ENCODE measurements at regions not wholly inside any gene's neighbourhood (a gene's known extent, or its start where the extent isn't known, plus 50 kb on each side); places are given as distances from the start of the nearest gene placed in this dataset.
"Not testable (repeated sequence)": the region's sequence is repeated elsewhere in the genome, so short reads cannot be mapped to it uniquely, and the experiment has no call there.

DNA sequence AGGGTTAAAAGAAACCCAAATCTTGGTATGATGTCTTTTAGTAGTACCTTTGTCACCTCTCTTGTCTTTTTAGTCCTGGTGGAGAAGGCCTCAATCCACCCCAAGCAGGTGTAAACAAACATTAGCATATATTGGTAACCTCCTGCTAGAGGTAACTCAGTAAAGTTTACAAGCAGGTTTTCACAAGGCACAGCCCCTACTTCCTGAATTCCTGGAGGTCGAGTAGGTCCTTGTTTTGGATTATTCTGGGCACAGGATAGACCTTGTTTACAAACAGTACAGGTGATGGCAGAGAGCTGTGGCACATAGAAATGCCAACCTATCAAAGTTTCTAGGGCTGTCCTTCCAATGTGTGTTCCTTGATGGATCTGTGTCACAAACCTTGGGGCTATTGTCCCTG is 99.1 kb downstream of the ALG10 start:
- no peaks in the 10 kb centered on the region for H3K36me3 ChIP-seq (ENCODE audit: control insufficient read depth, insufficient read depth, low read length)
- DNase-seq (ENCODE audit: low read depth in 4 of 6, low spot score in 6 of 6) = no peak
- no peak overlapping the region for H3K27ac ChIP-seq (ENCODE audit: low read depth, low read length)
- no peak overlapping the region for H3K4me3 ChIP-seq (ENCODE audit: low read depth, low read length)
- H3K27me3 ChIP-seq (ENCODE audit: control insufficient read depth, insufficient read depth, low read length) = no peaks in the 10 kb centered on the region
- WGBS (ENCODE audit: insufficient coverage) = no CpG with 5 or more reads among the region's 1 CpG
- no peaks in the 10 kb centered on the region for H3K4me1 ChIP-seq (ENCODE audit: control insufficient read depth, insufficient read depth, low read length)
- H3K9me3 ChIP-seq (ENCODE audit: control insufficient read depth, insufficient read depth, low read length) = peaks cover 3% of the 10 kb centered on the region

DNA sequence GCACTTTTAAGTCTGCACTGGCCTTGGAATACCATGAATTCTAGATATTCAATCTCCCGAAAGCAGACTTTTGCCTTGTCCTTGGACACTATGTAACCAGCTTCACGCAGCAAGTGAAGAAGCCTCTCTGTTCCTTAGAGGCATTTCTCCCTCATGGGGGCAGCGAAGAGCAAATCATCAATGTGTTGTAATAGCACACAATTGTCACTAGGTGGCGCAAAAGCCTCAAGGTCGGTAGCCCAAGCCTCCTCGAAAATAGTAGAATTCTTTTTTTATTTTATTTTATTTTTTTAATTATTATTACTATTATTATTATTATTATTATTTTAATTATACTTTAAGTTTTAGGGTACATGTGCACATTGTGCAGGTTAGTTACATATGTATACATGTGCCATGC is 100.8 kb downstream of the ALG10 start:
- not testable (repeated sequence) for H3K27me3 ChIP-seq (ENCODE audit: control insufficient read depth, insufficient read depth, low read length); DNase-seq (ENCODE audit: low read depth in 4 of 6, low spot score in 6 of 6); H3K9me3 ChIP-seq (ENCODE audit: control insufficient read depth, insufficient read depth, low read length); H3K4me1 ChIP-seq (ENCODE audit: control insufficient read depth, insufficient read depth, low read length); H3K27ac ChIP-seq (ENCODE audit: low read depth, low read length); H3K4me3 ChIP-seq (ENCODE audit: low read depth, low read length); H3K36me3 ChIP-seq (ENCODE audit: control insufficient read depth, insufficient read depth, low read length)
- 43% methylated on average over 2 of the region's 6 CpGs for WGBS (ENCODE audit: insufficient coverage)

DNA sequence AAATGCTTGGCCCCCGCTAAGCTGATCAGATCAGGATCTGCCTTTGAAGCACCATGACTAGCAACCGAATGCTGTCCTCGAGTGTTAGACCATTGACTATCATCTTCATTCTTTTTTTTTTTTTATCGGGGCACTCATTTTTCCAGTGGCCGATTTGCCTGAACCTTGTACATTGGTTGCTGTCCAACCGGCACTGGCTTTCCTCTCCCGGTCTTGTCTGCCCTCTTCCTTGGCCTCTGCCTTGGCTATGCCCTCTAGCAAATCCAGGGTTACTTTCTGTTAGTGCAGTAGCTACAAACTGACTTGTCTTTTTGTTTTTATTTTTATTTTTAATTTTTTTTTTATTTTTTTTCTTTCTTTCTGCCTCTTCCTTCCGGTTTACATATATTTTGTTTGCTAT is 102.3 kb downstream of the ALG10 start:
- WGBS (ENCODE audit: insufficient coverage) = 77% methylated on average over 7 of the region's 8 CpGs
- H3K36me3 ChIP-seq (ENCODE audit: control insufficient read depth, insufficient read depth, low read length) = no peaks in the 10 kb centered on the region

DNA sequence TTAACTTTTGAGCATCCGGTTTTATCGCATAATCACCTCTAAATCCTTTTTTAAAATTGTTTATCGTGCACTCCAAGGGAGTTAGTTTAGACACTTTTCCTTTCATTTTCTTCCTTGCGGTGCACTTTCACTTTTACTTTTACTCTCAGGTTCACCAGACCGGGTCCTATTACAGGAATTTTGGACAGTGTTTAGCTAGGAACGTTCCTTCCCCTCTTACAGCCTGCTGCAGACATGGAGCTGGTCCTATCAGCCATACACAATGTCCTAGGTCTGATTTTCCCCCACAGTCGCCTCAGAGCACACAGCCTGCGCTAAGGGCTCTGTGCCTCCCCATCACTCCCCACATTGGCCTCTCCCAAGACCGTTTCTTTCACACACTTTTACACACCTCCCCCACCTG is 103.9 kb downstream of the ALG10 start:
- Histone ChIP-seq H3K4me3 (ENCODE audit: low read depth, low read length) (no peak overlapping the region), H3K4me1 (ENCODE audit: control insufficient read depth, insufficient read depth, low read length) (no peaks in the 10 kb centered on the region), H3K27me3 (ENCODE audit: control insufficient read depth, insufficient read depth, low read length) (no peaks in the 10 kb centered on the region), H3K36me3 (ENCODE audit: control insufficient read depth, insufficient read depth, low read length) (no peaks in the 10 kb centered on the region), H3K27ac (ENCODE audit: low read depth, low read length) (no peak overlapping the region), H3K9me3 (ENCODE audit: control insufficient read depth, insufficient read depth, low read length) (peaks cover 6% of the 10 kb centered on the region)
- no peak for DNase-seq (ENCODE audit: low read depth in 4 of 6, low spot score in 6 of 6)
- WGBS (ENCODE audit: insufficient coverage) = 79% methylated on average over 8 of the region's 9 CpGs

More for the DNA sequence above, 102.3 kb downstream of the ALG10 start:
- no peak overlapping the region for H3K4me3 ChIP-seq (ENCODE audit: low read depth, low read length)
- no peak for DNase-seq (ENCODE audit: low read depth in 4 of 6, low spot score in 6 of 6)
- no peak overlapping the region for H3K27ac ChIP-seq (ENCODE audit: low read depth, low read length)
- peaks cover 6% of the 10 kb centered on the region for H3K9me3 ChIP-seq (ENCODE audit: control insufficient read depth, insufficient read depth, low read length)
- H3K27me3 ChIP-seq (ENCODE audit: control insufficient read depth, insufficient read depth, low read length) = no peaks in the 10 kb centered on the region
- no peaks in the 10 kb centered on the region for H3K4me1 ChIP-seq (ENCODE audit: control insufficient read depth, insufficient read depth, low read length)

DNA sequence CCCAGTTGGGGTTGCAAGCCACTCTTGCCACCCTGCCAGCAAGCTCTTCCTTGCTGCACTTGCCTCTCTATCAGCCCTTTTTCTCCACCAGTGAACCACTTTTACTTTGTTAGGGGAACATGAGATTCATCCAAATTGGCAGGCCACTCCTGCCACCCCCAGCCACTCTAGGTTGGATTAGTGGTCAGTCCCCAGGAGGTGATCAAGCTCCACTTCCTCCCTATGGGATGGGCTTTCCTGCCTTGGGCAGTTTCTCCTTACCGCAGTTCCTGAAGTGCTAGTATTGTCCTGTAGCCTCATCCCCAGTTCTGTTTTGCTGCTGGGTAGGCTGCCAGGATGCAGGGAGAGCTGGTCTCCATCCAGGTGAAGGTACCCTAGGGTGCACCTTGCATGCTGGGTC is 104.5 kb downstream of the ALG10 start:
- WGBS (ENCODE audit: insufficient coverage) = 89% methylated on average over 1 of the region's 1 CpG
- no peaks in the 10 kb centered on the region for H3K4me1 ChIP-seq (ENCODE audit: control insufficient read depth, insufficient read depth, low read length)
- no peaks in the 10 kb centered on the region for H3K36me3 ChIP-seq (ENCODE audit: control insufficient read depth, insufficient read depth, low read length)
- H3K9me3 ChIP-seq (ENCODE audit: control insufficient read depth, insufficient read depth, low read length) = peaks cover 6% of the 10 kb centered on the region
- H3K27me3 ChIP-seq (ENCODE audit: control insufficient read depth, insufficient read depth, low read length) = no peaks in the 10 kb centered on the region
- H3K4me3 ChIP-seq (ENCODE audit: low read depth, low read length) = no peak overlapping the region
- DNase-seq (ENCODE audit: low read depth in 4 of 6, low spot score in 6 of 6) = no peak
- no peak overlapping the region for H3K27ac ChIP-seq (ENCODE audit: low read depth, low read length)

DNA sequence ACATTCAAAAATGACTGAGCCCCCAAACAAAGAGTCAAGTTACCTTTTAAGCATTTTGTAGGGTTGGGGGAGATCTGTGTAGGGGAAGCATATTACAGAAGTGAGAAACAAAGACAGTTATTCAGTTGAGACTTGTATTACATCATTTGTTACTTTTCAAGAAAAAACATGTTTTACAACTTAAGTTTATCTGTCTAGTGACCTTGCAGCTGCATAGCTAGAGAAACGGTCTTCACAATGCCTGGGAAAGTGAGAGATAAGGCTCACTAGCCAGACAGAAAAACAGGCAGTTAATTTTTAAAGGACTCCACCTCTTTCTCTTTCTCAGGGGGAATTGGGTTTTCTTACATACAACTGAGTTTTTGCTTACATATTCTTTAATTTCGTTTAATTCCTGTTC is 105.1 kb downstream of the ALG10 start:
- WGBS (ENCODE audit: insufficient coverage) = no CpG with 5 or more reads among the region's 2 CpGs
- H3K36me3 ChIP-seq (ENCODE audit: control insufficient read depth, insufficient read depth, low read length); DNase-seq (ENCODE audit: low read depth in 4 of 6, low spot score in 6 of 6); H3K9me3 ChIP-seq (ENCODE audit: control insufficient read depth, insufficient read depth, low read length); H3K27ac ChIP-seq (ENCODE audit: low read depth, low read length); H3K4me3 ChIP-seq (ENCODE audit: low read depth, low read length); H3K4me1 ChIP-seq (ENCODE audit: control insufficient read depth, insufficient read depth, low read length); H3K27me3 ChIP-seq (ENCODE audit: control insufficient read depth, insufficient read depth, low read length): not testable (repeated sequence)

DNA sequence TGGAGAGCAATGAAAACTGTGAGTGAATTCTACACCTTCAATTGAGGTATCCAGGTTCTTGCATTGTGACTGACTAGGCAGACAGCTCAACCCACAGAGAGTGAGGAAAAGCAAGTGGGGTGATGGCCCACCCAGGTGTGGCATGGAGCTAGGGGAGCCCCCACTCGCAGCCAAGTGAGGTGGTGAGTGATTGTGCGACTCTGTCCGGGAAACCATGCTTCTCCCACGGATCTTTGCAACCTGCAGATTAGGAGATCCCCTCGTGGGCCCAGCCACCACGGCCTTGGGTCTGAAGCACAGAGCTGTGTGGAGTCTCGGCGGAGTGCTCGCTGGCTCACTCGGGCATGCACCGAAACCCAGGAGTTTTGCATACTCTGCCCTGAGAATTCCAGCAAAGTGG is 120.1 kb downstream of the ALG10 start:
- DNase-seq (ENCODE audit: low read depth in 4 of 6, low spot score in 6 of 6) = no peak

DNA sequence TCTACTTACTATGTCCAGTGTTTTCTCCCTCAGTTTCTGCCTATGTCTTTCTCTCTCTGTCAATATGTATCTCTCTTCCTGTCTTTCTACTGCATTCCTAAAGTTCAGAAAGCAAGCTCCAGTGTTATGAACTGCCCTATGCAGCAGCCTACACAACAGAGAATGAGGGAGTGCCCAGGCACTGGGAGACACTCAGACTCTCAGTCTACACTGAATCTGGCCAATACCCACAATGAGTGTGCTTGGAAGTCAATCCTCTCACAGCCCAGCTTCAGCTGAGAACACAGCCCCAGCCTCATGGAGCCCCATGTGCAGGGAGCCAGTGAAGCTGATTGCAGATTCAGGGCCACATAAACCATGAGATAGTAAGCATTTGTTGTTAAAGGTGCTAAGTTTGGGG is 128.7 kb downstream of the ALG10 start:
- no peaks in the 10 kb centered on the region for H3K36me3 ChIP-seq (ENCODE audit: control insufficient read depth, insufficient read depth, low read length)
- no peak overlapping the region for H3K27ac ChIP-seq (ENCODE audit: low read depth, low read length)
- peaks cover 1% of the 10 kb centered on the region for H3K9me3 ChIP-seq (ENCODE audit: control insufficient read depth, insufficient read depth, low read length)
- no peak for DNase-seq (ENCODE audit: low read depth in 4 of 6, low spot score in 6 of 6)
- no peak overlapping the region for H3K4me3 ChIP-seq (ENCODE audit: low read depth, low read length)
- no peaks in the 10 kb centered on the region for H3K4me1 ChIP-seq (ENCODE audit: control insufficient read depth, insufficient read depth, low read length)
- no peaks in the 10 kb centered on the region for H3K27me3 ChIP-seq (ENCODE audit: control insufficient read depth, insufficient read depth, low read length)

More for the DNA sequence above, 120.1 kb downstream of the ALG10 start:
- Histone ChIP-seq H3K9me3 (ENCODE audit: control insufficient read depth, insufficient read depth, low read length) (peaks cover 2% of the 10 kb centered on the region), H3K27ac (ENCODE audit: low read depth, low read length) (no peak overlapping the region), H3K27me3 (ENCODE audit: control insufficient read depth, insufficient read depth, low read length) (no peaks in the 10 kb centered on the region), H3K4me3 (ENCODE audit: low read depth, low read length) (no peak overlapping the region), H3K4me1 (ENCODE audit: control insufficient read depth, insufficient read depth, low read length) (no peaks in the 10 kb centered on the region), H3K36me3 (ENCODE audit: control insufficient read depth, insufficient read depth, low read length) (no peaks in the 10 kb centered on the region)
- WGBS (ENCODE audit: insufficient coverage) = 76% methylated on average over 11 of the region's 11 CpGs

DNA sequence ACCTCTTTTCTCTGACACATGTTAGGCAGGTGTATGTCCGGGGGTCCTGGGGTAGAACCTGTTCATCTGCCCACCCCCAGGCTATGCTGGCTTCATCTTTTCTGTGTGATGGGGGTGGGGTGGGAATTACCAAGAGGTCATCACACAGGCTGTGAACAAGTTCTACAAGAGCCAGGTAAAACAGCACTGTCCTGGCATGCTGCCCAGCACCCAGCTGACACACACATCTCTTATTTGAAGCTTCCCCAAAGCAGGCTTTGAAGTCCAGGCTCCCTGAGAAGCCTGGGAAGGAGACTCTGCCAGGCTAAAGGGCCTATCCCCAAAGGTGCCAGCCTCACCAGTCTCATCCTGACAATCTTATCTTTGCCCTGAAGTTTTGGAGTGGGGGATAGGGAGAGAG is 141.1 kb downstream of the ALG10 start:
- Histone ChIP-seq H3K4me3 (ENCODE audit: low read depth, low read length) (no peak overlapping the region), H3K27me3 (ENCODE audit: control insufficient read depth, insufficient read depth, low read length) (no peaks in the 10 kb centered on the region), H3K27ac (ENCODE audit: low read depth, low read length) (no peak overlapping the region), H3K9me3 (ENCODE audit: control insufficient read depth, insufficient read depth, low read length) (peaks cover 10% of the 10 kb centered on the region), H3K4me1 (ENCODE audit: control insufficient read depth, insufficient read depth, low read length) (no peaks in the 10 kb centered on the region), H3K36me3 (ENCODE audit: control insufficient read depth, insufficient read depth, low read length) (no peaks in the 10 kb centered on the region)
- DNase-seq (ENCODE audit: low read depth in 4 of 6, low spot score in 6 of 6) = no peak
- WGBS (ENCODE audit: insufficient coverage) = no CpG with 5 or more reads among the region's 1 CpG

DNA sequence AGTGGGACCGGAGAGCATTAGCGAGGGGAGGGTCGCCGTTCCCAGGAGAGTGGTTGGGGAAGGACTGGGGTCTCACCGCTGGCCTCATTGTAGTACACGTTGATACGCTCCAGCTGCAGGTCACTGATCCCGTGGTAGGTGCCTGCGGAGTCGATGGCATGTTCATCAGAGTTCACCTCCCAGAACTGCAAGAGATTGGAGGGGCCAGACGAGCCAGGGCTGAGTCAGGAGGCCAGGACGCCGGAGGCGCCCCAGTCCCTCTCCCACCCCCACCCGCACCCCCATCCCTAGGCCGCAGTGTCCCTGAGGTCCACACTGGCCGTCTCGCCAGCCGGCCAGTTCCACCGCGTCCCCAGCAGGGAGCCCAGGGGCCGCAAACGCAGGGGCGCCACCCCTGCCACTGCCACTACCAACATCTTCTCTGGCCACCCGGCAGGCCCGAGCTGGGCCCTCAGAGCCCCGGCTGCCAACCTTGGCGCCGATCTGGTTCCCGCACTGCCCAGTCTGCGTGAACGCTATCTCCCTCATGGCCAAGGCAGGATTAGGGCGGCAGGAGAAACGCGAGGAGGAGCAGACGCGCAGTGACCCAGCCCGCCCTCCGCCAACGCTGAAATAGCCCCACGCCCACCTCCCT is 144.2 kb downstream of the ALG10 start:
- Histone ChIP-seq H3K4me1 (ENCODE audit: control insufficient read depth, insufficient read depth, low read length) (no peaks in the 10 kb centered on the region), H3K27ac (ENCODE audit: low read depth, low read length) (no peak overlapping the region), H3K9me3 (ENCODE audit: control insufficient read depth, insufficient read depth, low read length) (peaks cover 12% of the 10 kb centered on the region), H3K36me3 (ENCODE audit: control insufficient read depth, insufficient read depth, low read length) (no peaks in the 10 kb centered on the region), H3K27me3 (ENCODE audit: control insufficient read depth, insufficient read depth, low read length) (no peaks in the 10 kb centered on the region), H3K4me3 (ENCODE audit: low read depth, low read length) (no peak overlapping the region)
- 91% methylated on average over 40 of the region's 41 CpGs for WGBS (ENCODE audit: insufficient coverage)
- no peak for DNase-seq (ENCODE audit: low read depth in 4 of 6, low spot score in 6 of 6)
